Loucy (cell line): ENCODE measurements at regions not wholly inside any gene's neighbourhood (a gene's known extent, or its start where the extent isn't known, plus 50 kb on each side); places are given as distances from the start of the nearest gene placed in this dataset.

Experiments used
- EZH2phosphoT487 ChIP-seq: fragments of 200-600 bp; IDR thresholded peaks from 2 replicates; pipeline ENCODE4 v1.6.1; 2018; ENCODE audit warnings: antibody characterized with exemption, mild to moderate bottlenecking, moderate library complexity, borderline replicate concordance
- TF ChIP-seq, protein P1 (sequence below): fragments of 200-600 bp; sonication (generic); conservative IDR thresholded peaks from 2 replicates; pipeline ENCODE4 v1.5.1; 2014; ENCODE audit warnings: mild to moderate bottlenecking, antibody characterized with exemption, low read length

DNA sequence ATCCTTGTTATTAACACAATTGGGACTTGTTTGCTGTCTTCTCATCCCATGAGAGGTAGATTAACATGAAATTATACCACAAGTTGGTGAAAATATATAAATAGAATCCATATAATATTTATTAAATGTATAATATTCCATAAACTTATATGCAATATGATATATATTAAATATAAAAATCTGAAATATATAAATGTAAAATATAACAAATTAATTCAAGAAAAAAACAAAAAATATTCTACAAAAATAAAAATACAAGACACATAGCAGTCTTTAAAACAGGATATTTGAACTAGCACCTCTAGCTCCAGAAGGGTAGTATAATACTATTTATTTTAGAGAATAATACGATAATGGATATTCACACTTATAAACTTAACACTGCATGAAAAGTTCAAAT lies 603.3 kb upstream of the FLRT2 start:
- TF ChIP-seq, protein P1, sequence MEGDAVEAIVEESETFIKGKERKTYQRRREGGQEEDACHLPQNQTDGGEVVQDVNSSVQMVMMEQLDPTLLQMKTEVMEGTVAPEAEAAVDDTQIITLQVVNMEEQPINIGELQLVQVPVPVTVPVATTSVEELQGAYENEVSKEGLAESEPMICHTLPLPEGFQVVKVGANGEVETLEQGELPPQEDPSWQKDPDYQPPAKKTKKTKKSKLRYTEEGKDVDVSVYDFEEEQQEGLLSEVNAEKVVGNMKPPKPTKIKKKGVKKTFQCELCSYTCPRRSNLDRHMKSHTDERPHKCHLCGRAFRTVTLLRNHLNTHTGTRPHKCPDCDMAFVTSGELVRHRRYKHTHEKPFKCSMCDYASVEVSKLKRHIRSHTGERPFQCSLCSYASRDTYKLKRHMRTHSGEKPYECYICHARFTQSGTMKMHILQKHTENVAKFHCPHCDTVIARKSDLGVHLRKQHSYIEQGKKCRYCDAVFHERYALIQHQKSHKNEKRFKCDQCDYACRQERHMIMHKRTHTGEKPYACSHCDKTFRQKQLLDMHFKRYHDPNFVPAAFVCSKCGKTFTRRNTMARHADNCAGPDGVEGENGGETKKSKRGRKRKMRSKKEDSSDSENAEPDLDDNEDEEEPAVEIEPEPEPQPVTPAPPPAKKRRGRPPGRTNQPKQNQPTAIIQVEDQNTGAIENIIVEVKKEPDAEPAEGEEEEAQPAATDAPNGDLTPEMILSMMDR = no peak
- TF ChIP-seq EZH2phosphoT487 = no peak
